Endodermal cell (in vitro differentiated cells): ENCODE measurements at regions not wholly inside any gene's neighbourhood (a gene's known extent, or its start where the extent isn't known, plus 50 kb on each side); places are given as distances from the start of the nearest gene placed in this dataset.

Experiments
- DNase-seq: peaks from one replicate; pipeline ENCODE4 v3.0.0-alpha.2; 2017
- H3K27ac ChIP-seq: 2 replicates; pipeline ENCODE4 v1.5.1; 2013; ENCODE audit warnings: mild to moderate bottlenecking, low read depth, low read length, moderate library complexity
- H3K27me3 ChIP-seq: 2 replicates; pipeline ENCODE4 v1.6.1; 2013; ENCODE audit warnings: mild to moderate bottlenecking, low read length, moderate library complexity; ENCODE audit not compliant: insufficient read depth, control insufficient read depth, poor library complexity, severe bottlenecking
- H3K36me3 ChIP-seq: 2 replicates; pipeline ENCODE4 v1.7.0; 2013; ENCODE audit warnings: mild to moderate bottlenecking, low read length, moderate library complexity; ENCODE audit not compliant: control insufficient read depth, insufficient read depth
- H3K4me1 ChIP-seq: one replicate; pipeline ENCODE4 v1.7.0; 2013; ENCODE audit warnings: low read length; ENCODE audit not compliant: control insufficient read depth, insufficient read depth
- H3K4me3 ChIP-seq: 2 replicates; pipeline ENCODE4 v1.5.1; 2013; ENCODE audit warnings: mild to moderate bottlenecking, low read length, moderate library complexity
- H3K9ac ChIP-seq: 2 replicates; pipeline ENCODE4 v1.6.1; 2013; ENCODE audit warnings: mild to moderate bottlenecking, low read length, moderate library complexity; ENCODE audit not compliant: poor library complexity, severe bottlenecking; ENCODE audit errors: extremely low read depth
- H3K9me3 ChIP-seq: 2 replicates; pipeline ENCODE4 v1.6.1; 2013; ENCODE audit warnings: mild to moderate bottlenecking, low read length, moderate library complexity; ENCODE audit not compliant: control insufficient read depth
- H3K27ac Mint-ChIP-seq: 2 replicates; pipeline ENCODE4 v1.8.0; 2020; ENCODE audit warnings: mixed read lengths
- H3K27me3 Mint-ChIP-seq: 2 replicates; pipeline ENCODE4 v1.8.0; 2021; ENCODE audit warnings: mild to moderate bottlenecking, mixed read lengths; ENCODE audit not compliant: insufficient read depth
- H3K36me3 Mint-ChIP-seq: 2 replicates; pipeline ENCODE4 v1.8.0; 2020; ENCODE audit warnings: low read depth, mixed read lengths
- H3K4me1 Mint-ChIP-seq: 2 replicates; pipeline ENCODE4 v1.8.0; 2020; ENCODE audit warnings: mixed read lengths
- H3K4me3 Mint-ChIP-seq: 2 replicates; pipeline ENCODE4 v1.8.0; 2020; ENCODE audit warnings: mild to moderate bottlenecking, moderate library complexity, mixed read lengths
- H3K9me3 Mint-ChIP-seq: 2 replicates; pipeline ENCODE4 v1.8.0; 2020; ENCODE audit warnings: mild to moderate bottlenecking, mixed read lengths
- WGBS, 2 experiments: methylation state at CpG; one replicate each; pipeline versions ENCODE4 v1.1.5 to v1.1.7; 2013; ENCODE audit warnings: missing lambda C conversion rate in 2 of 2, mixed read lengths in 1 of 2; ENCODE audit not compliant: insufficient coverage in 1 of 2, insufficient read length in 1 of 2; 5-methylcytosine and 5-hydroxymethylcytosine counted together
- TF ChIP-seq, protein P1 (sequence below): fragments of 200-600 bp; sonication (generic); conservative IDR thresholded peaks from 2 replicates; pipeline ENCODE4 v1.5.0; 2021; ENCODE audit warnings: antibody characterized with exemption, mild to moderate bottlenecking

DNA sequence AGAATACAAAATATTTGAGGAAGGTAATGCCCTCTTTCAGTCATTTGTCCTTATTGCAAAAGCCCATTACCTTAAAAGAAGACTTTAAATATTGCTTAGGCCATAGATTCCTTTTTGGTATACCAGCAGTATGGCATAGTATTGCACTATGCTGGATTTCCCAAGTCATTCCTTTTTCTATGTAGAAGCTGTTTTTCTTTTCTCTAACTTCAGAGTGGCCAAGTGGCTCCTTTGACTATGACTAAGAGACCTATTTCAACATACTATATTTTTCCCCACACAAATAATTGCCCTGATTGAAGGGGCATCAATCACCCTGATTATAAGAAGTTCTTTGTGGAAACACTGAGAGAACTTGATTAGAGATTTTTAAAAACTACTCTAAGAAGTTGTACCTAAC is 68.6 kb downstream of the UFM1 start:
- DNase-seq: no peak
- Histone ChIP-seq H3K4me1 (no peaks in the 10 kb centered on the region), H3K36me3 (no peaks in the 10 kb centered on the region), H3K27ac (no peak overlapping the region), H3K27me3 (no peaks in the 10 kb centered on the region), H3K4me3 (no peak overlapping the region), H3K9ac (no peak overlapping the region), H3K9me3 (no peaks in the 10 kb centered on the region)
- no peak overlapping the region for H3K4me3 Mint-ChIP-seq
- TF ChIP-seq, protein P1, sequence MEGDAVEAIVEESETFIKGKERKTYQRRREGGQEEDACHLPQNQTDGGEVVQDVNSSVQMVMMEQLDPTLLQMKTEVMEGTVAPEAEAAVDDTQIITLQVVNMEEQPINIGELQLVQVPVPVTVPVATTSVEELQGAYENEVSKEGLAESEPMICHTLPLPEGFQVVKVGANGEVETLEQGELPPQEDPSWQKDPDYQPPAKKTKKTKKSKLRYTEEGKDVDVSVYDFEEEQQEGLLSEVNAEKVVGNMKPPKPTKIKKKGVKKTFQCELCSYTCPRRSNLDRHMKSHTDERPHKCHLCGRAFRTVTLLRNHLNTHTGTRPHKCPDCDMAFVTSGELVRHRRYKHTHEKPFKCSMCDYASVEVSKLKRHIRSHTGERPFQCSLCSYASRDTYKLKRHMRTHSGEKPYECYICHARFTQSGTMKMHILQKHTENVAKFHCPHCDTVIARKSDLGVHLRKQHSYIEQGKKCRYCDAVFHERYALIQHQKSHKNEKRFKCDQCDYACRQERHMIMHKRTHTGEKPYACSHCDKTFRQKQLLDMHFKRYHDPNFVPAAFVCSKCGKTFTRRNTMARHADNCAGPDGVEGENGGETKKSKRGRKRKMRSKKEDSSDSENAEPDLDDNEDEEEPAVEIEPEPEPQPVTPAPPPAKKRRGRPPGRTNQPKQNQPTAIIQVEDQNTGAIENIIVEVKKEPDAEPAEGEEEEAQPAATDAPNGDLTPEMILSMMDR: no peak
- H3K36me3 Mint-ChIP-seq: no peaks in the 10 kb centered on the region
- no peak overlapping the region for H3K27ac Mint-ChIP-seq
- H3K4me1 Mint-ChIP-seq: peaks cover 5% of the 10 kb centered on the region
- no peaks in the 10 kb centered on the region for H3K27me3 Mint-ChIP-seq
- peaks cover 5% of the 10 kb centered on the region for H3K9me3 Mint-ChIP-seq

DNA sequence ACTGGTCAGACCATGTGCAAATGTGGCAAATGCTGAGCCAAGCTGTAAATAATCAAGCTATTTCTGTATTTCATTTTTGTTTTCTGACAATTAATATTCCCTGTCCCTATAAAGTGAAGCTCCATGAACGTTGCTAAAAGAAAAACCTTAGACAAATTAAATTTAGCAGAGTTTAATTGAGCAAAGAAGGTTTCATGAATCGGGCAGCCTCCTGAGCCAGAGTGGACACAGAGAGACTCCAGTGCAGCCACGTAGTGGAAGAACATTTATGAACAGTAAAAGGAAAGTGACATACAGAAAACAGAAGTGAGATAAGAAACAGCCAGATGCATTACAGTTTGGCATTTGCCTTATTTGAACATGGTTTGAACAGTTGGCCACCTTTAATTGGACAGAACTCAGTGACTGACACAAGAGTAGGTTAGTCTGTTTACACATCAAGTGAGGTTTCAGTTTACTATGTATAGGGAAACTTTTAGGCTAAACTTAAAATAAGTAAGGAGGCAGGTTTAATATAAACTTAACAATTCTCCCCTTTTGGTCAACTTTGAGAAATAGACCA is 69.7 kb downstream of the UFM1 start:
- Histone ChIP-seq H3K4me3 (no peak overlapping the region), H3K36me3 (no peaks in the 10 kb centered on the region), H3K9me3 (no peaks in the 10 kb centered on the region), H3K4me1 (no peaks in the 10 kb centered on the region), H3K27me3 (no peaks in the 10 kb centered on the region), H3K27ac (no peak overlapping the region), H3K9ac (no peak overlapping the region)
- 89 to 92% methylated on average over 3 of the region's 3 CpGs for WGBS, 2 experiments
- peaks cover 5% of the 10 kb centered on the region for H3K4me1 Mint-ChIP-seq
- H3K9me3 Mint-ChIP-seq: peaks cover 5% of the 10 kb centered on the region
- H3K27me3 Mint-ChIP-seq: no peaks in the 10 kb centered on the region
- no peak for DNase-seq
- H3K27ac Mint-ChIP-seq: no peak overlapping the region
- TF ChIP-seq, protein P1: no peak
- no peak overlapping the region for H3K4me3 Mint-ChIP-seq
- H3K36me3 Mint-ChIP-seq: no peaks in the 10 kb centered on the region

DNA sequence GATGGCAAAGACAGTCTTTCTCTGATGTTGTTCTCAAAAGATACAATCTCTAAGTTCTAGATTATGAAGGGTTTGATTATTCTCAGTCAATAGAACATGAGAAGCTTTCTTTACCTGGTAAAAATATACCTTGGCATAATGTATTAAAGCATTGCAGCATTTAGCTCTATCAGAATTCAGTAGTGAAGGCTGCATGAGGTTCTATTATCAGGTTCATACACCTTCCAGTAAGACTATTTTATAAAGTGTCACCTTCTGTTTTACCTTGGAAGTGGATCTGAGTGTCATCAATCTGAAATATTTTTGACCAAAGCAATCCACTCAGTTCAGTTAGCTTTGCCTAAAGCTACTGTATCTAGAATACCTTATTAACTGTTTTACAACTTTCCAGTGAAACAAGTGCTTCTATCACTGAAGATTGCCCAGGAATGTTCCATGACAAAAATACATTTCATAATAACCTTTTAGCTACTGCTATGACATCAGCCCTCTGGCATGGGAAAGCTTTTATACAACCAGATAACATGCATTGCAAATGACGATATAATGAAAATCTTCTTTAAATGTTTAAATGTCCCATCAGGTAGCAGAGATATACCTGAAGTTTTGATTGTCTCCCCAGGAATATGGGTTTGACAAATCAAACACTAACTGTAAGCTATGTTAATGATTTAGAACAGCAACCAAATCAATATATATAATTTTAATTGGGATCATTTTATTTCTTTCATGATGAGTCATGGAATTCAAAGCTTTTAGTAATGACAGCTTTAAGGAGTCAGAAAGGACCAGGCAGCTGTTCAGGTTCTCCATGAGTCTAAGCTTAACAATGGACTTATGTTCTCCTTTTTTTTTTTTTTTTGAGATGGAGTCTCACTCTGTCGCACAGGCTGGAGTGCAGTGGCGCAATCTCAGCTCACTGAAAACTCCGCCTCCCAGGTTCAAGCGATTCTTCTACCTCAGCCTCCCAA is 72.2 kb downstream of the UFM1 start:
- DNase-seq: no peak
- H3K4me3 ChIP-seq: no peak overlapping the region
- H3K4me3 Mint-ChIP-seq: no peak overlapping the region
- H3K9ac ChIP-seq: no peak overlapping the region
- H3K9me3 Mint-ChIP-seq: peaks cover 6% of the 10 kb centered on the region
- no peaks in the 10 kb centered on the region for H3K4me1 Mint-ChIP-seq
- H3K4me1 ChIP-seq: no peaks in the 10 kb centered on the region
- TF ChIP-seq, protein P1: no peak
- WGBS, 2 experiments: 99% methylated on average over 5 of the region's 5 CpGs; no CpG with 5 or more reads in 1 of the 2 experiments
- no peak overlapping the region for H3K27ac ChIP-seq
- H3K27me3 Mint-ChIP-seq: no peaks in the 10 kb centered on the region
- H3K27me3 ChIP-seq: no peaks in the 10 kb centered on the region
- H3K36me3 ChIP-seq: no peaks in the 10 kb centered on the region
- H3K27ac Mint-ChIP-seq: no peak overlapping the region
- no peaks in the 10 kb centered on the region for H3K36me3 Mint-ChIP-seq
- H3K9me3 ChIP-seq: no peaks in the 10 kb centered on the region
